Ascending aorta (tissue), 2 donors: ENCODE measurements at regions not wholly inside any gene's neighbourhood (a gene's known extent, or its start where the extent isn't known, plus 50 kb on each side); places are given as distances from the start of the nearest gene placed in this dataset.

Experiments used
- DNase-seq, 2 donors: peaks; one replicate each; pipeline ENCODE4 v3.0.0-alpha.2; 2019; ENCODE audit warnings: low spot score in 2 of 2
- H3K27ac ChIP-seq, 2 donors: fragments of 200-600 bp; sonication (generic); one replicate each; pipeline ENCODE4 v1.5.1; 2016 to 2017; ENCODE audit warnings: mild to moderate bottlenecking in 1 of 2
- H3K27me3 ChIP-seq: fragments of 200-600 bp; sonication (generic); one replicate; pipeline ENCODE4 v1.5.1; 2017
- H3K36me3 ChIP-seq, 2 donors: fragments of 200-600 bp; sonication (generic); one replicate each; pipeline ENCODE4 v1.5.1; 2016
- H3K4me1 ChIP-seq, 2 donors: fragments of 200-600 bp; sonication (generic); one replicate each; pipeline ENCODE4 v1.5.1; 2016 to 2017; ENCODE audit warnings: mild to moderate bottlenecking in 1 of 2
- H3K4me3 ChIP-seq, 2 donors: fragments of 200-600 bp; sonication (generic); one replicate each; pipeline ENCODE4 v1.5.1; 2016 to 2017; ENCODE audit warnings: mild to moderate bottlenecking in 1 of 2
- H3K9me3 ChIP-seq, 2 donors: fragments of 200-600 bp; sonication (generic); one replicate each; pipeline ENCODE4 v1.5.1; 2016
- intact Hi-C: fragments of 100-400 bp; cut with DNase I; formaldehyde crosslinking; loops from one replicate; pipeline ENCODE4 v1.15.1; 2023
- TF ChIP-seq, protein P1 (sequence below), 3 experiments: fragments of 200-600 bp in 2 of 3; fragments of 450-650 bp in 1 of 3; sonication (generic) in 2 of 3; IDR thresholded peaks; one replicate each; pipeline ENCODE4 v1.5.1; 2016 to 2019; ENCODE audit warnings: antibody characterized with exemption in 3 of 3, mild to moderate bottlenecking in 1 of 3, moderate library complexity in 1 of 3

DNA sequence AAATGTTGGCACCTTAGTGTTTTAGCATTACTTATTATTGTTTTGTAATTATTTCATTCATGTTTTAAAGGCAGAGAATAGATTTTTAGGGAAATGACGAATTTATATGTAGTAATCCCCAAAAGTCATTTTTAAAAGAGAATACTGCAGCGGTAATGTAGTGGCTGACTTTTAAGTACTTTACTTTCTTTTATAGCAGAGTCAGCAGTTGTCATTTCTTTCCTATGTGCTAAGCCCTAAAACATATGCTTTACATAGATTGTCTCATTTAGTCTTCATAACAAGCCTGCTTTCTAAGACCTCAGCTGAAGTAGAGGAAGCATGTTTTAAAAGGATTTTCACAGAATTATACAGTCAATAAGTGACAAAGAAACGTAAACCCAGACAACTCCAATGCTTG lies 102.1 kb upstream of the PEX5L start:
- Histone ChIP-seq H3K9me3 (no peaks in the 10 kb centered on the region), H3K36me3 (no peaks in the 10 kb centered on the region), H3K27me3 (no peaks in the 10 kb centered on the region), H3K4me3 (no peak overlapping the region), H3K27ac (no peak overlapping the region), H3K4me1 (no peaks in the 10 kb centered on the region)
- intact Hi-C loops: no loop called here
- no peak for DNase-seq
- TF ChIP-seq, protein P1, sequence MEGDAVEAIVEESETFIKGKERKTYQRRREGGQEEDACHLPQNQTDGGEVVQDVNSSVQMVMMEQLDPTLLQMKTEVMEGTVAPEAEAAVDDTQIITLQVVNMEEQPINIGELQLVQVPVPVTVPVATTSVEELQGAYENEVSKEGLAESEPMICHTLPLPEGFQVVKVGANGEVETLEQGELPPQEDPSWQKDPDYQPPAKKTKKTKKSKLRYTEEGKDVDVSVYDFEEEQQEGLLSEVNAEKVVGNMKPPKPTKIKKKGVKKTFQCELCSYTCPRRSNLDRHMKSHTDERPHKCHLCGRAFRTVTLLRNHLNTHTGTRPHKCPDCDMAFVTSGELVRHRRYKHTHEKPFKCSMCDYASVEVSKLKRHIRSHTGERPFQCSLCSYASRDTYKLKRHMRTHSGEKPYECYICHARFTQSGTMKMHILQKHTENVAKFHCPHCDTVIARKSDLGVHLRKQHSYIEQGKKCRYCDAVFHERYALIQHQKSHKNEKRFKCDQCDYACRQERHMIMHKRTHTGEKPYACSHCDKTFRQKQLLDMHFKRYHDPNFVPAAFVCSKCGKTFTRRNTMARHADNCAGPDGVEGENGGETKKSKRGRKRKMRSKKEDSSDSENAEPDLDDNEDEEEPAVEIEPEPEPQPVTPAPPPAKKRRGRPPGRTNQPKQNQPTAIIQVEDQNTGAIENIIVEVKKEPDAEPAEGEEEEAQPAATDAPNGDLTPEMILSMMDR (IDR thresholded peaks at IDR 0.05): no peak

DNA sequence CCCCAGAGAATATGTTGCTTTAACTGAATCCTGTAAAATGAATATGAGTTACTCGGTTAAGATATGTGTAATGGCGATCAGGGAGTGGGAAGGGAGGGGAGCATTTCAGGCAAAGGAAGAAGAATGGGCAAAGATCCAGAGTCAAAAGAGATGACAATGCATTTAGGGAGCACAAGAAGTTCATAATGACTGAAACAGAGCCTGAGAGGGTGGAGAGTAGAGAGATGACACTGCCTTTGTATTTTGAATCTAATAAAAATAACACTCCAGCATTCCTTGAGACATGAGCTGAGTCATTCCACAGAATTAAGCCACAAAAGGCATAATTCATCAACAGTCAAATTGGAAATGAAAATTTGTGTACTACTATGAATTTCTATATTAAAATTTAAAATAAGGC lies 105.3 kb upstream of the PEX5L start:
- H3K36me3 ChIP-seq: no peaks in the 10 kb centered on the region
- DNase-seq: no peak
- H3K4me1 ChIP-seq: no peaks in the 10 kb centered on the region
- no peak overlapping the region for H3K27ac ChIP-seq
- intact Hi-C loops: no loop called here
- H3K9me3 ChIP-seq: no peaks in the 10 kb centered on the region
- TF ChIP-seq, protein P1 (IDR thresholded peaks at IDR 0.05): no peak
- no peak overlapping the region for H3K4me3 ChIP-seq
- H3K27me3 ChIP-seq: no peaks in the 10 kb centered on the region

DNA sequence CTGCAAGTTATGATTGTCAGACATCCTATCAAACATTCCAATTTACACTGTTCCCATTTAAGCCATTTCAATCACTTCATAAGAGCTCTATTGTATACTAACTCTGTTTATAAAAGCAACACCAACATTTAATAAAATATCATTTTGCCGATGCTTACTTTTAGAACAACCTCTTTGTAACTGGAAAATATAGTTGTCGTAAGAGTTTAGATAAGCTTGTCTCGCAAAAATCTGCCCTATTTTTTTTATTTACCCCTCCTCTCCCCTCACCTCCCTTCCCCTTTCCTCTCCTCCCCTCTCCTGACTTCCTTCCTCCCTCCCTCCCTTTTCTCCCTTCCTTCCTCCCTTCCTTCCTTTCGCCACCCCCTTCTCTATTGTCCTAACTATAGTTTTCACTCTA lies 105.7 kb upstream of the PEX5L start:
- Histone ChIP-seq H3K4me1 (no peaks in the 10 kb centered on the region), H3K9me3 (no peaks in the 10 kb centered on the region), H3K4me3 (no peak overlapping the region), H3K27me3 (no peaks in the 10 kb centered on the region), H3K36me3 (no peaks in the 10 kb centered on the region), H3K27ac (no peak overlapping the region)
- no peak for DNase-seq
- TF ChIP-seq, protein P1 (IDR thresholded peaks at IDR 0.05): no peak
- intact Hi-C loops: no loop called here

GRCh38 chr3:180161770-180162169 lies 125.0 kb upstream of the PEX5L start:
- intact Hi-C loops: no loop called here
- Histone ChIP-seq H3K9me3 (no peaks in the 10 kb centered on the region), H3K27ac (no peak overlapping the region), H3K4me1 (no peaks in the 10 kb centered on the region), H3K4me3 (no peak overlapping the region), H3K27me3 (no peaks in the 10 kb centered on the region), H3K36me3 (no peaks in the 10 kb centered on the region)
- DNase-seq: no peak
- TF ChIP-seq, protein P1 (IDR thresholded peaks at IDR 0.05): no peak

DNA sequence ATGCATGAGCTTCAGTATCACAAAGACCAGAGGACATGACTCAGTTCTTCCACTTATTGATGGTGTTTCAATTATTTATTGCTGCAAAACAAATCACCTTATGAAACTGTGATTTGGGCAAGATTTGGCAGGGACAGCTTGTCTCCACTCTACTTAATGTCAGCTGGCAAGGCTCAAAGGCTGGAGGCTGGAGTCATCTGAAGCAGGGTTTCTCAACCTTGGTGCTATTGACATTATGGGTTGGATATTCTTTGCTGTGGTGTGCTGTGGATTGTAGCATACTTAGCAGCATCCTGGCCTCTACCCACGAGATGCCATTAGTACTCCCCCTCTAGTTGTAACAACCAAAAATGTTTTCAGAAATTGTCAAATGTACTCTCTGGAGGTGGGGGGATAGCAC lies 138.8 kb upstream of the PEX5L start:
- intact Hi-C loops: no loop called here
- H3K4me3 ChIP-seq: no peak overlapping the region
- H3K27me3 ChIP-seq: no peaks in the 10 kb centered on the region
- DNase-seq: no peak
- H3K36me3 ChIP-seq: no peaks in the 10 kb centered on the region
- H3K4me1 ChIP-seq: no peaks in the 10 kb centered on the region
- TF ChIP-seq, protein P1 (IDR thresholded peaks at IDR 0.05): no peak
- H3K9me3 ChIP-seq: no peaks in the 10 kb centered on the region
- no peak overlapping the region for H3K27ac ChIP-seq

- DNase-seq: no peak
- Histone ChIP-seq H3K36me3 (no peaks in the 10 kb centered on the region), H3K4me1 (no peaks in the 10 kb centered on the region), H3K9me3 (no peaks in the 10 kb centered on the region), H3K4me3 (no peak overlapping the region), H3K27me3 (no peaks in the 10 kb centered on the region), H3K27ac (no peak overlapping the region)
- intact Hi-C loops: no loop called here
- TF ChIP-seq, protein P1 (IDR thresholded peaks at IDR 0.05): no peak
Measured at GRCh38 chr3:180176059-180176458, 139.3 kb upstream of the PEX5L start.
